ENCODE measurements at regions not wholly inside any gene's neighbourhood (a gene's known extent, or its start where the extent isn't known, plus 50 kb on each side); places are given as distances from the start of the nearest gene placed in this dataset.

DNA sequence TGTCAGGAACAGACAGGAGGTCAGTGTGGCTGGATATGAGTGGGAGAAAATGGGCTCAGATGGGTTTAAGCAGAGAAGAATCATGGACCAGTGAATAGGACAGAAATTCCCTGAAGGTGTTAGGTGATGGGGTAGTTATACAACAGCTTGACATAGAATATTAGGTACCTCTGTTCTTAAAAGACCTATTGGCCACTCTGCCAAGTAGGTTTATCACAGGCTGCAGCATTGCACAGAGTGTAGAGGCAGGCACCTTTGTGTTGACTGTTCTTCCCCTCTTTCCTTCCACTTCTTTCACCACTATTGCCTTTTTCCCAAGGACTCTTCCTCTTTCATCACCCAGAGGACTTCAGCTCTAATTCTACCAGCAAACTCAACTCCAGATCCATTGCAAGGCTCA, 274.4 kb downstream of the CDCA7 start:
- TF ChIP-seq, protein P1, sequence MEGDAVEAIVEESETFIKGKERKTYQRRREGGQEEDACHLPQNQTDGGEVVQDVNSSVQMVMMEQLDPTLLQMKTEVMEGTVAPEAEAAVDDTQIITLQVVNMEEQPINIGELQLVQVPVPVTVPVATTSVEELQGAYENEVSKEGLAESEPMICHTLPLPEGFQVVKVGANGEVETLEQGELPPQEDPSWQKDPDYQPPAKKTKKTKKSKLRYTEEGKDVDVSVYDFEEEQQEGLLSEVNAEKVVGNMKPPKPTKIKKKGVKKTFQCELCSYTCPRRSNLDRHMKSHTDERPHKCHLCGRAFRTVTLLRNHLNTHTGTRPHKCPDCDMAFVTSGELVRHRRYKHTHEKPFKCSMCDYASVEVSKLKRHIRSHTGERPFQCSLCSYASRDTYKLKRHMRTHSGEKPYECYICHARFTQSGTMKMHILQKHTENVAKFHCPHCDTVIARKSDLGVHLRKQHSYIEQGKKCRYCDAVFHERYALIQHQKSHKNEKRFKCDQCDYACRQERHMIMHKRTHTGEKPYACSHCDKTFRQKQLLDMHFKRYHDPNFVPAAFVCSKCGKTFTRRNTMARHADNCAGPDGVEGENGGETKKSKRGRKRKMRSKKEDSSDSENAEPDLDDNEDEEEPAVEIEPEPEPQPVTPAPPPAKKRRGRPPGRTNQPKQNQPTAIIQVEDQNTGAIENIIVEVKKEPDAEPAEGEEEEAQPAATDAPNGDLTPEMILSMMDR (IDR thresholded peaks at IDR 0.05): no peak
- TF ChIP-seq POLR2A (IDR thresholded peaks at IDR 0.05): no peak
